Colonic mucosa (tissue), 4 donors: ENCODE measurements at regions not wholly inside any gene's neighbourhood (a gene's known extent, or its start where the extent isn't known, plus 50 kb on each side); places are given as distances from the start of the nearest gene placed in this dataset.

Experiments used
- DNase-seq: peaks from one replicate; pipeline ENCODE4 v3.0.0-alpha.2; 2020
- H3K27ac ChIP-seq: fragments of 200-600 bp; one replicate; pipeline ENCODE4 v1.8.0; 2021
- H3K27me3 ChIP-seq: fragments of 200-600 bp; one replicate; pipeline ENCODE4 v1.8.0; 2021
- H3K36me3 ChIP-seq: fragments of 200-600 bp; one replicate; pipeline ENCODE4 v1.8.0; 2021
- H3K4me1 ChIP-seq: fragments of 200-600 bp; one replicate; pipeline ENCODE4 v1.8.0; 2021; ENCODE audit warnings: mild to moderate bottlenecking
- H3K4me3 ChIP-seq: fragments of 200-600 bp; one replicate; pipeline ENCODE4 v1.8.0; 2021
- H3K9ac ChIP-seq, 2 donors: one replicate each; pipeline ENCODE4 v1.7.0; 2013; ENCODE audit warnings: control low read depth in 2 of 2, low read depth in 2 of 2, low read length in 2 of 2
- H3K9me3 ChIP-seq: fragments of 200-600 bp; one replicate; pipeline ENCODE4 v1.8.0; 2021
- intact Hi-C: fragments of 100-400 bp; cut with DNase I; formaldehyde crosslinking; loops from one replicate; pipeline ENCODE4 v1.14.1; 2022
- TF ChIP-seq, protein P1 (sequence below): fragments of 200-600 bp; IDR thresholded peaks from one replicate; pipeline ENCODE4 v1.8.0; 2022; ENCODE audit warnings: antibody characterized with exemption, mild to moderate bottlenecking
- donor health status: healthy.
- donor health status: DM: no; HTN: no; CAD: no.
- donor health status: DM: no; HTN: no; CAD: no.

DNA sequence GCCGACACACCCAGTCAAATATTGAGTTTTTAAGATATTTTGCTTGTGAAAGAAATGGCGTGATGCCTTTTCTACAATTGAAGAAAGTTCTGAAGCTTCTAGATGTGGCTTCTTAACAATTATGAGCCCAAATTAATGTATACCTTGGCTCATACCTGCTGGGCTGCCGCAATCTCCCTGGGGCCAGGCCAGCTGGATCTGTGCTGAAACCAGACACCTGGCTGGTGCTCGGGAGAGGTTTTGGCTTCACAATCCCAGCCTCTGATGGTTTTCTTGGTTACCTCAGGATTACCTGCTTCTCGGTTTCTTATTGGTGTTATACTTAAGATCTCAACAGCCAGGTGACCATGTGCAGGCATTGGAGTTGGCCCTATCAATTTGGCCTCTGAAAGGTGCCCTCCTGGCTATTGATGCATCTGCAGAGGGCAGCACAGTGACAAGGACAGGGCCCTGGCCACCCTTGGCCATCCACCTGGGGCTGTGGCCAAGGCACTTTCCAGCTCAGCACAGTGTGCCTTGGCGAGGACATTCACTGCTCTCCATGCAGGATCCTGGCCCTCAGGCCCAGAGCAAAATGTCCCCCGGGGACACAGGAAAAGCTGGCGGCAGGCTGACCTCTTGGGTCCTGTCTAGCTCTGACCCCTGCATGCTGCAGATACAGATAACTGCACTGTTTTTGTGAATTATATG lies 305.0 kb downstream of the ZNF536 start:
- no peak overlapping the region for H3K9ac ChIP-seq
- no peaks in the 10 kb centered on the region for H3K36me3 ChIP-seq
- TF ChIP-seq, protein P1, sequence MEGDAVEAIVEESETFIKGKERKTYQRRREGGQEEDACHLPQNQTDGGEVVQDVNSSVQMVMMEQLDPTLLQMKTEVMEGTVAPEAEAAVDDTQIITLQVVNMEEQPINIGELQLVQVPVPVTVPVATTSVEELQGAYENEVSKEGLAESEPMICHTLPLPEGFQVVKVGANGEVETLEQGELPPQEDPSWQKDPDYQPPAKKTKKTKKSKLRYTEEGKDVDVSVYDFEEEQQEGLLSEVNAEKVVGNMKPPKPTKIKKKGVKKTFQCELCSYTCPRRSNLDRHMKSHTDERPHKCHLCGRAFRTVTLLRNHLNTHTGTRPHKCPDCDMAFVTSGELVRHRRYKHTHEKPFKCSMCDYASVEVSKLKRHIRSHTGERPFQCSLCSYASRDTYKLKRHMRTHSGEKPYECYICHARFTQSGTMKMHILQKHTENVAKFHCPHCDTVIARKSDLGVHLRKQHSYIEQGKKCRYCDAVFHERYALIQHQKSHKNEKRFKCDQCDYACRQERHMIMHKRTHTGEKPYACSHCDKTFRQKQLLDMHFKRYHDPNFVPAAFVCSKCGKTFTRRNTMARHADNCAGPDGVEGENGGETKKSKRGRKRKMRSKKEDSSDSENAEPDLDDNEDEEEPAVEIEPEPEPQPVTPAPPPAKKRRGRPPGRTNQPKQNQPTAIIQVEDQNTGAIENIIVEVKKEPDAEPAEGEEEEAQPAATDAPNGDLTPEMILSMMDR: no peak
- no peaks in the 10 kb centered on the region for H3K27me3 ChIP-seq
- intact Hi-C loops: no loop called here
- no peak for DNase-seq
- no peaks in the 10 kb centered on the region for H3K4me1 ChIP-seq
- H3K9me3 ChIP-seq: no peaks in the 10 kb centered on the region
- H3K27ac ChIP-seq: no peak overlapping the region
- H3K4me3 ChIP-seq: no peak overlapping the region

DNA sequence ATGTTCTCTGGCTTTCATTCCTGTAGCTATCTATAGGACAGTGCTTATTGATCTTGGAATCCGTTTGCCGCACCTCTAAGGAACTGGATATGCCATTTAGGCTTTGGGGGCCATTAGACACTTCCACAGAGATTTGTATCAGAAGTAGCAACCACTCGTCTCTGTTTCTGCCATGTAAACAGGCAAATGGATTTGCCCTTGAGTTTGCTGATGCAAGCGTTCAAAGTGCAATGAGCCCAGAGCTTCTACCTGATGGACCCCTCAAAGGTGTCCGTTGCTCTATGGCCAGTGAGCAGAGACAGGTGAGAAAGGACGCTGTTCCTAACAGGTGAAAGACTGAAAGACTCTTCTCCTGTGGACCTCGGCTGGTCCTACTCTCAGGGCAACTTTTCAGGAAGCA lies 302.9 kb downstream of the ZNF536 start:
- Histone ChIP-seq H3K27me3 (no peaks in the 10 kb centered on the region), H3K27ac (no peak overlapping the region), H3K9me3 (no peaks in the 10 kb centered on the region), H3K9ac (no peak overlapping the region), H3K4me3 (no peak overlapping the region), H3K36me3 (no peaks in the 10 kb centered on the region), H3K4me1 (no peaks in the 10 kb centered on the region)
- DNase-seq: no peak
- intact Hi-C loops: no loop called here
- TF ChIP-seq, protein P1: no peak

DNA sequence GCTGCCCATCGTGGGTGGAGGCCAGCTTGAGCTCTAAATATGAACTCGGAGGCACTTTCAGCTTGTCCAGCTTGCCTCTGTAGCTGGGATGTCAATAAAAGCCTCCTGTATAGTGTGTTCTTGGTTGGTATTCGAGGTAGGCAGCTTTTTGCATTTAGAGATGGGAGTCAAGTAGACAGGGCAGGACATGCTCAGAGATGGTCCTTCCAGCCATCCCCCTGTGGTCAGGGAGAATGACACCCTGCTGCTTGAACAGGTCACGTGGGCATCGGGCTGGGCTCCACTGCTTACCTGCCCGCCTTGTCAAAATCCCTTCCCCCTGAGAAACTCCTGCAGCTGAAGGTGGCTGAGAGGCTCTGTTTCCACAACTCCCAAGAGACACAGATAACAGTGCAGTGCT lies 302.5 kb downstream of the ZNF536 start:
- no peak for DNase-seq
- H3K27ac ChIP-seq: no peak overlapping the region
- H3K9me3 ChIP-seq: no peaks in the 10 kb centered on the region
- H3K4me1 ChIP-seq: no peaks in the 10 kb centered on the region
- TF ChIP-seq, protein P1: no peak
- H3K9ac ChIP-seq: no peak overlapping the region
- intact Hi-C loops: no loop called here
- no peaks in the 10 kb centered on the region for H3K27me3 ChIP-seq
- H3K36me3 ChIP-seq: no peaks in the 10 kb centered on the region
- no peak overlapping the region for H3K4me3 ChIP-seq

DNA sequence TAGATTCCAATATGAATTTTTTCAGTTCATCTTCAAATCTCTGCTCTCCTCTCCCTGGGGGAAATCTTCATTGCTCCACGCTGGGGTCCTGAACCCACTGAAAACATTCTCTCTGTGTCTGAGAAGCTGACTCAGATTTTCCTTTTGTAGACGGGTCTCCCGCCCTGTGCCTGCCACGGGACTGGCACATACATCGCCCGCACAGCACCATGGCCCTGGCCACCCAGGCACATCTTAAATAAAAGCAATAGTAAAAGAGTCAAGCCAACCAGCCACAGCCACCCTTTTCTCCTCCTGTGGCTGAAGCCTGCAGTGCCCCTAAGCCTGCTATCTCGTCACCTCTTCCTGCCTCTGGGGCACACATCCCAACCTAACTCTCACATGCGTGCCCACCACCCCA lies 301.2 kb downstream of the ZNF536 start:
- TF ChIP-seq, protein P1: no peak
- Histone ChIP-seq H3K9ac (no peak overlapping the region), H3K9me3 (no peaks in the 10 kb centered on the region), H3K27ac (no peak overlapping the region), H3K4me3 (no peak overlapping the region), H3K36me3 (no peaks in the 10 kb centered on the region), H3K27me3 (no peaks in the 10 kb centered on the region), H3K4me1 (no peaks in the 10 kb centered on the region)
- no peak for DNase-seq
- intact Hi-C loops: no loop called here

DNA sequence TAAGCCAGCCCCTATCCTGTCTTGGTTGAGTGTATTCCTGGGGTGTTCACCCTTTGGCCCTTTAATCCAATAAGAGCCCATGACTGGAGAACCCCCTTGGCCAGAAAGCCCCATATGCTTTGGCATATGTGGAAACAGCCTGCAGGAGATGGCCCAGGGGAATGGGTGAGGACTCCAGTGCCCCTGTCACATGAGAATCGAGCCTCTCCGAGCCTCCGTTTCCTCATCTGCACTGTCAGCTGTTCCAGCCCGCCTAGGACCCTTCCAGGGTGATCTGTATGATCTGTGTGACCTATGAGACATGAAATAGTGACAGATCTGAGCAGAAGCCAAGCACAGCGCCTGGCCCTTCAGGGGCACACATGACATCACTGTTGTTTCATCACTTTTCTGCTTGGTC lies 300.7 kb downstream of the ZNF536 start:
- TF ChIP-seq, protein P1: no peak
- Histone ChIP-seq H3K9me3 (no peaks in the 10 kb centered on the region), H3K4me3 (no peak overlapping the region), H3K27ac (no peak overlapping the region), H3K4me1 (no peaks in the 10 kb centered on the region), H3K36me3 (no peaks in the 10 kb centered on the region), H3K27me3 (no peaks in the 10 kb centered on the region), H3K9ac (no peak overlapping the region)
- DNase-seq: no peak
- intact Hi-C loops: no loop called here
